NT2/D1 (cell line): ENCODE measurements at regions not wholly inside any gene's neighbourhood (a gene's known extent, or its start where the extent isn't known, plus 50 kb on each side); places are given as distances from the start of the nearest gene placed in this dataset.

ENCODE experiments used
- SUZ12 ChIP-seq: IDR thresholded peaks from 2 replicates; pipeline ENCODE4 v1.6.1; 2011; ENCODE audit not compliant: insufficient read length, insufficient read depth; ENCODE audit errors: extremely low read depth
- ZNF274 ChIP-seq: IDR thresholded peaks from 2 replicates; pipeline ENCODE4 v1.6.1; 2011; ENCODE audit warnings: mild to moderate bottlenecking, low read depth, low read length

DNA sequence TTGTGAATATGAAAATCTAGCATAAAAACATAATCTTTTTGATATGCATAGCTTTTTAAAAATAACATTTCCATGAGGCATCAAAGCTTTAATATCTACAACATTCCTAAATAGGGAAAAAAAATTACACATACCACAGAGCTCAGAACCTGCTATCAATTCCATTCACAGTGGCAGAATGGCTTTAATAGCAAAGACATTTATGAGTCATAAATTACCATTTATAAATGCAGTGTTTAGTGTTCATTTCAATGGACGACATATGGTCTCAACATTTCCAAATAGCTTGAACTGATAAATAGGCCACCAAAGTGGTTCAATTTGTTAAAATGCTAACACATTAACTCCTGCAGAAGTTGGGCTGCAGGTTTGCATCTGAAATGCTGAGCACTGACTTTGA, 600.6 kb upstream of the SETBP1 start:
- TF ChIP-seq ZNF274 (no peak), SUZ12 (no peak)
